HG03354 (cell line): ENCODE measurements at regions not wholly inside any gene's neighbourhood (a gene's known extent, or its start where the extent isn't known, plus 50 kb on each side); places are given as distances from the start of the nearest gene placed in this dataset.

Experiments used
- ATAC-seq: cut with Tn5 transposase; IDR thresholded peaks from one replicate; pipeline ENCODE4 v1.9.1; 2021; ENCODE audit warnings: mild to moderate bottlenecking; ENCODE audit not compliant: unreplicated experiment, poor library complexity, severe bottlenecking

GRCh38 chr4:101730291-101731117, 60.0 kb upstream of the BANK1 start:
- peak; percentile 93 for ATAC-seq

- no peak for ATAC-seq
These were observed 63.3 kb upstream of the BANK1 start for GRCh38 chr4:101727238-101727637.

- ATAC-seq = no peak
These were observed 66.4 kb upstream of the BANK1 start for GRCh38 chr4:101724093-101724492.

GRCh38 chr4:101718810-101719209, 71.7 kb upstream of the BANK1 start:
- ATAC-seq = no peak

GRCh38 chr4:101711590-101712260, 78.8 kb upstream of the BANK1 start:
- ATAC-seq = no peak

GRCh38 chr4:101710806-101711205, 79.7 kb upstream of the BANK1 start:
- no peak for ATAC-seq

- ATAC-seq = no peak
These were observed 82.1 kb upstream of the BANK1 start for GRCh38 chr4:101708293-101709039.

GRCh38 chr4:101707596-101707995, 82.9 kb upstream of the BANK1 start:
- no peak for ATAC-seq

GRCh38 chr4:101706535-101707057, 83.9 kb upstream of the BANK1 start:
- no peak for ATAC-seq

- ATAC-seq = no peak
These were observed 89.0 kb upstream of the BANK1 start for GRCh38 chr4:101701551-101701950.

GRCh38 chr4:101699441-101700124, 90.9 kb upstream of the BANK1 start:
- no peak for ATAC-seq

GRCh38 chr4:101697266-101697665, 93.3 kb upstream of the BANK1 start:
- no peak for ATAC-seq

- ATAC-seq = no peak
These were observed 94.1 kb upstream of the BANK1 start for GRCh38 chr4:101696276-101697010.

GRCh38 chr4:101695176-101695575, 95.4 kb upstream of the BANK1 start:
- no peak for ATAC-seq

- ATAC-seq = peak; percentile 33
These were observed 96.1 kb upstream of the BANK1 start for GRCh38 chr4:101694403-101694802.

- peak; percentile 70 for ATAC-seq
These were observed 96.6 kb upstream of the BANK1 start for GRCh38 chr4:101693842-101694398.

- no peak for ATAC-seq
These were observed 101.3 kb upstream of the BANK1 start for GRCh38 chr4:101689220-101689619.

GRCh38 chr4:101685126-101685525, 105.4 kb upstream of the BANK1 start:
- no peak for ATAC-seq

- no peak for ATAC-seq
These were observed 107.6 kb upstream of the BANK1 start for GRCh38 chr4:101682946-101683345.
